Mesendoderm (in vitro differentiated cells): ENCODE measurements at regions not wholly inside any gene's neighbourhood (a gene's known extent, or its start where the extent isn't known, plus 50 kb on each side); places are given as distances from the start of the nearest gene placed in this dataset.

Experiments used
- DNase-seq: peaks from one replicate; pipeline ENCODE4 v3.0.0; 2013
- H2AK5ac ChIP-seq: 2 replicates; pipeline ENCODE4 v1.6.1; 2013; ENCODE audit warnings: low read length, inconsistent platforms
- H2BK120ac ChIP-seq: 2 replicates; pipeline ENCODE4 v1.6.1; 2013; ENCODE audit warnings: low read depth, mild to moderate bottlenecking, low read length, moderate library complexity, mixed read lengths
- H2BK15ac ChIP-seq: replicated peaks from 2 replicates; pipeline ENCODE4 v1.6.1; 2013; ENCODE audit warnings: low read depth, mild to moderate bottlenecking, moderate library complexity
- H2BK5ac ChIP-seq: 2 replicates; pipeline ENCODE4 v1.6.1; 2013; ENCODE audit warnings: low read length, inconsistent platforms
- H3K18ac ChIP-seq: 2 replicates; pipeline ENCODE4 v1.6.1; 2013; ENCODE audit warnings: mild to moderate bottlenecking, low read length, mixed read lengths
- H3K23ac ChIP-seq: one replicate; pipeline ENCODE4 v1.6.1; 2013; ENCODE audit warnings: low read length
- H3K27ac ChIP-seq: 2 replicates; pipeline ENCODE4 v1.5.1; 2013; ENCODE audit warnings: low read depth, mild to moderate bottlenecking, inconsistent platforms, low read length, moderate library complexity
- H3K27me3 ChIP-seq: 2 replicates; pipeline ENCODE4 v1.6.1; 2013; ENCODE audit warnings: low read length, control low read depth, mild to moderate bottlenecking, inconsistent platforms; ENCODE audit not compliant: insufficient read depth, poor library complexity
- H3K36me3 ChIP-seq: 2 replicates; pipeline ENCODE4 v1.6.1; 2013; ENCODE audit warnings: low read length, inconsistent platforms; ENCODE audit not compliant: control insufficient read depth, insufficient read depth
- H3K4ac ChIP-seq: one replicate; pipeline ENCODE4 v1.6.1; 2013; ENCODE audit warnings: low read depth, mild to moderate bottlenecking, low read length, moderate library complexity
- H3K4me1 ChIP-seq: 2 replicates; pipeline ENCODE4 v1.6.1; 2013; ENCODE audit warnings: low read depth, low read length, inconsistent platforms; ENCODE audit not compliant: control insufficient read depth
- H3K4me2 ChIP-seq: 2 replicates; pipeline ENCODE4 v1.6.1; 2013; ENCODE audit warnings: low read length
- H3K4me3 ChIP-seq: 2 replicates; pipeline ENCODE4 v1.5.1; 2013; ENCODE audit warnings: mild to moderate bottlenecking, low read length
- H3K56ac ChIP-seq: one replicate; pipeline ENCODE4 v1.6.1; 2013; ENCODE audit warnings: low read length
- H3K79me1 ChIP-seq: 2 replicates; pipeline ENCODE4 v1.6.1; 2013; ENCODE audit warnings: low read length, inconsistent platforms
- H3K79me2 ChIP-seq: 2 replicates; pipeline ENCODE4 v1.6.1; 2013; ENCODE audit warnings: mild to moderate bottlenecking, low read length; ENCODE audit not compliant: control insufficient read depth, insufficient read depth
- H3K9ac ChIP-seq: 2 replicates; pipeline ENCODE4 v1.6.1; 2013; ENCODE audit warnings: low read length, inconsistent platforms
- H4K5ac ChIP-seq: one replicate; pipeline ENCODE4 v1.6.1; 2013; ENCODE audit warnings: low read length
- H4K8ac ChIP-seq: one replicate; pipeline ENCODE4 v1.6.1; 2013; ENCODE audit warnings: low read depth, mild to moderate bottlenecking, control low read depth, low read length, moderate library complexity
- WGBS: extraction: QIAGEN DNeasy Blood & Tissue Kit; methylation state at CpG from one replicate; pipeline ENCODE4 v1.1.7; 2013; ENCODE audit warnings: low lambda C conversion rate, missing lambda C conversion rate; ENCODE audit not compliant: insufficient coverage; ENCODE audit errors: extremely low coverage; 5-methylcytosine and 5-hydroxymethylcytosine counted together

- no peaks in the 10 kb centered on the region for H3K79me2 ChIP-seq
- DNase-seq, result no peak
- H2AK5ac ChIP-seq, result no peak overlapping the region
- no peak overlapping the region for H4K8ac ChIP-seq
- no peak overlapping the region for H3K4ac ChIP-seq
- H3K9ac ChIP-seq, result no peak overlapping the region
- no peak overlapping the region for H3K56ac ChIP-seq
- no peak overlapping the region for H3K4me3 ChIP-seq
- H3K4me2 ChIP-seq, result no peak overlapping the region
- H3K27ac ChIP-seq, result no peak overlapping the region
- H3K23ac ChIP-seq, result no peak overlapping the region
- H3K36me3 ChIP-seq, result no peaks in the 10 kb centered on the region
- H3K4me1 ChIP-seq, result no peaks in the 10 kb centered on the region
- H4K5ac ChIP-seq, result no peak overlapping the region
- no peak overlapping the region for H2BK5ac ChIP-seq
- WGBS, result no CpG with 5 or more reads among the region's 6 CpGs
- H2BK120ac ChIP-seq, result no peak overlapping the region
- no peaks in the 10 kb centered on the region for H3K27me3 ChIP-seq
- no peaks in the 10 kb centered on the region for H3K79me1 ChIP-seq
- no peak overlapping the region for H2BK15ac ChIP-seq
- H3K18ac ChIP-seq, result no peak overlapping the region
These were observed 110.5 kb upstream of the DOK5 start for GRCh38 chr20:54364919-54365318.

GRCh38 chr20:54366669-54367344 lies 108.6 kb upstream of the DOK5 start:
- no peak overlapping the region for H2BK5ac ChIP-seq

GRCh38 chr20:54368570-54368969 lies 106.8 kb upstream of the DOK5 start:
- no peak overlapping the region for H3K4ac ChIP-seq
- no peaks in the 10 kb centered on the region for H3K36me3 ChIP-seq
- H2AK5ac ChIP-seq, result no peak overlapping the region
- no peak overlapping the region for H3K4me2 ChIP-seq
- H3K23ac ChIP-seq, result no peak overlapping the region
- H3K79me2 ChIP-seq, result no peaks in the 10 kb centered on the region
- no peak overlapping the region for H4K8ac ChIP-seq
- no peaks in the 10 kb centered on the region for H3K4me1 ChIP-seq
- no peak overlapping the region for H3K27ac ChIP-seq
- H3K27me3 ChIP-seq, result no peaks in the 10 kb centered on the region
- no peak overlapping the region for H2BK5ac ChIP-seq
- no peak overlapping the region for H3K9ac ChIP-seq
- no peak overlapping the region for H3K18ac ChIP-seq
- no peak overlapping the region for H2BK15ac ChIP-seq
- no peak overlapping the region for H4K5ac ChIP-seq
- no peak overlapping the region for H2BK120ac ChIP-seq
- no peak overlapping the region for H3K4me3 ChIP-seq
- H3K56ac ChIP-seq, result no peak overlapping the region
- no CpG with 5 or more reads among the region's 6 CpGs for WGBS
- peak; percentile 54 for DNase-seq
- H3K79me1 ChIP-seq, result no peaks in the 10 kb centered on the region

More at GRCh38 chr20:54366669-54367344, 108.6 kb upstream of the DOK5 start:
- no peak overlapping the region for H3K4me2 ChIP-seq
- no peak overlapping the region for H2BK15ac ChIP-seq
- no peak overlapping the region for H3K4me3 ChIP-seq
- no peaks in the 10 kb centered on the region for H3K36me3 ChIP-seq
- H3K18ac ChIP-seq, result no peak overlapping the region
- no peak overlapping the region for H3K4ac ChIP-seq
- no peak overlapping the region for H4K8ac ChIP-seq
- H3K23ac ChIP-seq, result no peak overlapping the region
- no CpG with 5 or more reads among the region's 5 CpGs for WGBS
- no peaks in the 10 kb centered on the region for H3K27me3 ChIP-seq
- DNase-seq, result no peak
- H3K9ac ChIP-seq, result no peak overlapping the region
- no peaks in the 10 kb centered on the region for H3K79me1 ChIP-seq
- no peak overlapping the region for H3K27ac ChIP-seq
- H3K56ac ChIP-seq, result no peak overlapping the region
- no peak overlapping the region for H2BK120ac ChIP-seq
- H3K4me1 ChIP-seq, result no peaks in the 10 kb centered on the region
- no peaks in the 10 kb centered on the region for H3K79me2 ChIP-seq
- no peak overlapping the region for H4K5ac ChIP-seq
- no peak overlapping the region for H2AK5ac ChIP-seq

GRCh38 chr20:54372313-54372712 lies 103.1 kb upstream of the DOK5 start:
- DNase-seq, result no peak
- Histone ChIP-seq H3K27me3 (no peaks in the 10 kb centered on the region), H3K4me1 (no peaks in the 10 kb centered on the region), H3K27ac (no peak overlapping the region), H3K56ac (no peak overlapping the region), H2BK15ac (no peak overlapping the region), H3K4ac (no peak overlapping the region), H3K4me3 (no peak overlapping the region), H4K8ac (no peak overlapping the region), H3K36me3 (no peaks in the 10 kb centered on the region), H3K9ac (no peak overlapping the region), H2BK120ac (no peak overlapping the region), H2AK5ac (no peak overlapping the region), H3K4me2 (no peak overlapping the region), H3K79me1 (no peaks in the 10 kb centered on the region), H3K18ac (no peak overlapping the region), H2BK5ac (no peak overlapping the region), H4K5ac (no peak overlapping the region), H3K23ac (no peak overlapping the region), H3K79me2 (no peaks in the 10 kb centered on the region)
- WGBS, result no CpG with 5 or more reads among the region's 1 CpG

GRCh38 chr20:54377992-54378773 lies 97.2 kb upstream of the DOK5 start:
- Histone ChIP-seq H2AK5ac (no peak overlapping the region), H3K9ac (no peak overlapping the region), H2BK120ac (no peak overlapping the region), H3K27ac (no peak overlapping the region), H3K27me3 (no peaks in the 10 kb centered on the region), H3K79me1 (no peaks in the 10 kb centered on the region), H3K23ac (no peak overlapping the region), H3K4ac (no peak overlapping the region), H2BK5ac (no peak overlapping the region), H2BK15ac (no peak overlapping the region), H3K4me2 (no peak overlapping the region), H3K79me2 (no peaks in the 10 kb centered on the region), H4K8ac (no peak overlapping the region), H3K4me1 (no peaks in the 10 kb centered on the region), H3K18ac (no peak overlapping the region), H3K56ac (no peak overlapping the region), H3K36me3 (no peaks in the 10 kb centered on the region), H4K5ac (no peak overlapping the region), H3K4me3 (no peak overlapping the region)
- WGBS, result no CpG with 5 or more reads among the region's 1 CpG
- DNase-seq, result no peak
